Adrenal gland (tissue), 5 donors: ENCODE measurements at regions not wholly inside any gene's neighbourhood (a gene's known extent, or its start where the extent isn't known, plus 50 kb on each side); places are given as distances from the start of the nearest gene placed in this dataset.

Source experiments
- CTCF ChIP-seq, 6 experiments: fragments of 450-650 bp in 4 of 6; fragments of 200-600 bp in 2 of 6; sonication (generic) in 1 of 6; IDR thresholded peaks; 1 replicate in 5 of 6; 2 replicates in 1 of 6; pipeline versions ENCODE4 v1.5.1 to v1.8.0; 2016 to 2021; ENCODE audit warnings: antibody characterized with exemption in 6 of 6, mild to moderate bottlenecking in 2 of 6, moderate library complexity in 1 of 6
- POLR2A ChIP-seq, 2 donors: fragments of 450-650 bp; IDR thresholded peaks; one replicate each; pipeline ENCODE4 v1.6.1; 2017; ENCODE audit warnings: antibody characterized with exemption in 2 of 2, mild to moderate bottlenecking in 2 of 2, moderate library complexity in 1 of 2
- donor health status: DM: no; HTN: no; CAD: no.

- TF ChIP-seq CTCF (IDR thresholded peaks at IDR 0.05): no peak
- TF ChIP-seq POLR2A (IDR thresholded peaks at IDR 0.05): no peak
Measured at GRCh38 chr9:19967216-19967887, 178.5 kb upstream of the SLC24A2 start.
